Activated CD8-positive, alpha-beta memory T cell treated with anti-CD3 and anti-CD28 coated beads, Interleukin-2, amount 50 U/mL, for 24 hours (primary cell): ENCODE measurements at regions not wholly inside any gene's neighbourhood (a gene's known extent, or its start where the extent isn't known, plus 50 kb on each side); places are given as distances from the start of the nearest gene placed in this dataset.
"Not testable (repeated sequence)": the region's sequence is repeated elsewhere in the genome, so short reads cannot be mapped to it uniquely, and the experiment has no call there.

Experiments used
- DNase-seq: peaks from one replicate; pipeline ENCODE4 v3.0.0-alpha.2; 2020; ENCODE audit errors: extremely low read depth

GRCh38 chr3:135393898-135394525 is 571.5 kb upstream of the PPP2R3A start:
- DNase-seq = no peak

DNA sequence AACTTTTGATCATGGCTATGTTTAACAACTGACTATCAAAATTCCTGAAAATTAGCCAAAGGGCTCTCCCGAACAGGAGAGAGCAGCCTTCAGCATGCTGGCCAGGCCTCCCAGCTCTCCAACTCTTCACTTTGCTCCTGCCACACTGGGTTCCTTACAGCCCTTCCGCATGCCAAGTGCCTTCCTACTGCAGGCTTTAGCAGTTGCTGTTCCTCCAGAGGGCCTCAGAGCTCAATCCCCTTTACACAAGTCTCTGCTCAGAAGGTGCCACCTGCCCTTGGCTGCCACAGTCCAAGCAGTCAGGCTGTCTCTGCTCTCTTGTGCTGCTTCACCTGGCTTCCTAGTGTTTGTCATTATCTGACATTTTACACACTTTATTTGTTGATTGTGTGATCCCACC is 553.1 kb upstream of the PPP2R3A start:
- no peak for DNase-seq

- DNase-seq = no peak
Observed at GRCh38 chr3:135416182-135416581, 549.3 kb upstream of the PPP2R3A start.

GRCh38 chr3:135419155-135419554 is 546.4 kb upstream of the PPP2R3A start:
- DNase-seq = no peak

- no peak for DNase-seq
Observed at GRCh38 chr3:135426508-135426907, 539.0 kb upstream of the PPP2R3A start.

DNA sequence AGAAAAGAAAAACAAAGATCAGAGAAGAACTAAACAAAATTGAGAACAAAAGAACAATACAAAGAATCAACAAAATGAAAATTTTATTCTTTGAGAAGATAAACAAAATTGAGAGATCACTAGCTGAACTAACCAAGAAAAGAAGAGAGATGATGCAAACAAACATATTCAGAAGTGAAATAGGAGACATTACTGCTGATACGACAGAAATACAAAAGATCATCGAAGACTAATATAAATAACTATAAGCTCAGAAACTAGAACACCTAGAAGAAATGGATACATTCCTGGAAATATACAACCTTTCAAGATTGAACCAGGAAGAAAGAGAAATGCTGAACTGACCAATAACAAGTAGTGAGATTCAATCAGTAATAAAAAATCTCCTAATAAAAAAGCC is 533.1 kb upstream of the PPP2R3A start:
- no peak for DNase-seq

GRCh38 chr3:135438889-135439597 is 526.5 kb upstream of the PPP2R3A start:
- not testable (repeated sequence) for DNase-seq

DNA sequence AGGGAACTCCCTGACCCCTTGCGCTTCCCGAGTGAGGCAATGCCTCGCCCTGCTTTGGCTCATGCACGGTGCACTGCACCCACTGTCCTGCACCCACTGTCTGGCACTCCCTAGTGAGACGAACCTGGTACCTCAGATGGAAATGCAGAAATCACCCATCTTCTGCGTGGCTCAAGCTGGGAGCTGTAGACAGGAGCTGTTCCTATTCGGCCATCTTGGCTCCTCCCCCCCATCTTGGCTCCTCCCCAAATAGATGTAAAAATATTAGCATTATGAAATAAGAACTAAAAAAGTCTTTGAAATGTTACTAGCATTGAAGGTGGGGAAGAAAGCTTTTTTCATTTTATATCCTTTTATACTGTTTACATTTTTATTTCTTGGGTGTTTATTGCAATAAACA is 525.9 kb upstream of the PPP2R3A start:
- not testable (repeated sequence) for DNase-seq

DNA sequence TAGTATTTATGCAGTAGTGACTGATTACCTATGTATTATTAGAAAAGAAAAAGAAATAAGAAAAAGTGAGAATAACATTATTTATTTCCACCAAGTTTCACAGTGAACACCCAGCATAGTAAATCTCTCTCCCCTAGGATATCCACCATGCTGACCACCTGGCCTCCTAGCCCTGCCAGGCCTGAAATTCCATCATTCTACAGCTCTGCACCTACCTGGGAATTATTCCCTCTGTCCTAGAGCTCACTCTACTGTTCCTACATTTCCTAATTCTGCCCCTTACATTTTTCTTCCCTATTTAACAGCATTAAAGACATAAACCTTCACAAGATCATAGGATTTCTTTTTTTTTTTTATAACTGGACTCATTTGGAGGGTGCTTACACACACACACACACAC is 525.3 kb upstream of the PPP2R3A start:
- DNase-seq = no peak

DNA sequence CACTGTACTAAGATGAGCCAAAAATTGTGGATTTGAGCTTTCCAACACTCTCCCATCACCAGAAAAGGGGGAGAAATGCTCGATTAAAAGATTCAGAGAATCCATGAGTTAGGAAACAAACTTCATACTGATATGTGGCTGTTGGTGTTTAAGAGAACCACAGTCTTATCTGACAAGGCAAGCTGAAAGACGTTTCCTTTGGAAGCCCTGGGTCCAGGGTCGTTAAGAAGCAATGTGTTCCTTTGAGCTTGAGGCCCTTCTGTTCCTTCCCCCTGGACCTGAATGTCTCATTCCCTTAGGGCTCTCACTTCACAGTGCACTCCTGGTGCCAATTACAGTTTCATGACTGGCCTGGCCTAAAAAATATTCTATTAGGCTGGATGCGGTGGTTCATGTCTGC is 524.8 kb upstream of the PPP2R3A start:
- no peak for DNase-seq

- no peak for DNase-seq
Observed at GRCh38 chr3:135444058-135444457, 521.5 kb upstream of the PPP2R3A start.

DNA sequence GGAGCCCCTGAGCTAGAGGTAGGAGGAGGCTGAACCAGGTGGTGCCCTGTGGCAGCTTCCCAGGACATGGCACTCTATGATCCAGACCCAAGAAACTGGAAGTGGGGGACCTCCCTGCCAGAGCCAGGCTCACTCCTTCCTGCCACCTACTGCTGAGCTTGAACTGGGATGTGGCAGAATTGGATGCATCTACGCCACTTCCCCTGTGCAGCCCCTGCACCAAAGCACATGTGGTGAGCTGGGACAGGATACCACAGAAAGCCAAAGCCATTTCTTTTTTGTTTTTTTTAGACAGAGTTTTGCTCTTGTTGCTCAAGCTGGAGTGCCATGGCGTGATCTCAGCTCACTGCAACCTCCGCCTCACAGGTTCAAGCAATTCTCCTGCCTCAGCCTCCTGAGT is 518.0 kb upstream of the PPP2R3A start:
- DNase-seq = no peak

- no peak for DNase-seq
Observed at GRCh38 chr3:135448520-135448919, 517.0 kb upstream of the PPP2R3A start.

- DNase-seq = no peak
Observed at GRCh38 chr3:135449046-135449445, 516.5 kb upstream of the PPP2R3A start.

GRCh38 chr3:135451037-135451785 is 514.3 kb upstream of the PPP2R3A start:
- no peak for DNase-seq

DNA sequence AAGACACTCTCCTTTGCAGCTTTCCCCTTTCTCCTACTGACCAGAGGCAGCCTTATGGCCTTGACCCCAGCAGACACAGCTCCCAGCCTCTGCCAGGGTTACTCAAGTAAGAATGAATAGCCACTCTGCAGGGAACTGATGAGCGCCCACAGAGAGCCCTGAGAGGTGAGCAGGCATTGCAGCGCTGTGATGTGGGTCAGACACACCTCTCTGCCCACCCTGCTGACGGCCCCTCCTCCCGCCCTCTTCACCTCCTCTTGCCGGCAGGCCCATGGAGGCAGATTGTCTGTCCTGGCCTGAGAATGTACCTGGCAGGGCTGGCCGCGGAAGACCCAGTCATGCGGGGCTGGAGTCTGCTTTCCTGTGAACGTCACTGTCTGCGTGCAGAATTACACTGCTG is 512.6 kb upstream of the PPP2R3A start:
- no peak for DNase-seq

- no peak for DNase-seq
Observed at GRCh38 chr3:135453326-135453725, 512.2 kb upstream of the PPP2R3A start.

DNA sequence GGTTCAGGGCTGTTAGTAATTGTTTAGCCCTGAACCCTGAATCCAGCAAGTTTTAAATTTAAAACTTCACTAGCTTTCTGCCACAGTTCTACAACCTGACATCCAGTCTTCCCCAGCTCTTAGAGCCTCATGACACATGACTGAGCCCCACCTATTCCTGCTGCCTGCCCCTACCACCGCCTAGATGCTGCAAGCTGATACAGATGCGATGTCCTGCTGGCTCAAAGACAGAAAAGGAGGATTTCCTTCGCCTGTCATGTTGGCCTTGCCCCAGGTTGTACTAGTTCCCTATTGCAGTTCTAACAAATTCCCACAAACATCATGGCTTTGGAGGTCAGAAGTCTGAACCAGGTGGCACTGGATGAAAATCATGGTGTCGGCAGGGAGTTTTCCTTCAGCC is 510.6 kb upstream of the PPP2R3A start:
- no peak for DNase-seq

DNA sequence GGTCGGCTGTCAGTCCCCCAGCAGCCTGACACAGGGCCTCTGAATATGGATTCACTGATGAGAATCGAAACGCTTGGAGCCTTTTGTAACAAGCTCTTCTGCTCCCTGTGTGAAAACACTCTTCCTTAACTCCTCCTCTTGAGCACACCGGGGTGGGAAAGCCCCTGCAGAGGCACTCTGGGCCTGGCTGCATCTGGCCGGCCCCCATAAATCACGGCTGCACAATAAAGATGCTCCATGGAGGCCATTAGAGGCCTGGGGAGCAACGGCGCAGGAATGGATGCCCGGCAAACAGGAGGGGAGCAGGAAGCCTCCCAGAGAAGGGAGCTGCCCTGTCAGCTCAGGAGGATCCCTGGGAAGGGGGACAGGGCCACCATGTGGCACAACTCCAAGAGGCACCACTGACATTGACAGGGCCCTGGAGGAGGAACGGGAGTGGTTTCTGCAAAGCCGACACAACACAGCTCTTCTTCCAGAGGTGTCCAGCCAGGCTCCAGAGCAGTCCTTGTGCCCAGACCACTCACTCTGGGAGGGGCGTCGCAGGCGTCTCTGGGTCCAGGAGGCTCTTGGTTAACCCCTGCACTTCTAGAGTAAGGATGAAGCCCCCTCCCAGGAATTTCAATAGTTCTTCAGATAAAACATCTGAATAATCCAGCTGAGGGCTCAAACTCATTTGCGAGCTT is 509.3 kb upstream of the PPP2R3A start:
- no peak for DNase-seq

GRCh38 chr3:135458541-135459322 is 506.8 kb upstream of the PPP2R3A start:
- DNase-seq = no peak

DNA sequence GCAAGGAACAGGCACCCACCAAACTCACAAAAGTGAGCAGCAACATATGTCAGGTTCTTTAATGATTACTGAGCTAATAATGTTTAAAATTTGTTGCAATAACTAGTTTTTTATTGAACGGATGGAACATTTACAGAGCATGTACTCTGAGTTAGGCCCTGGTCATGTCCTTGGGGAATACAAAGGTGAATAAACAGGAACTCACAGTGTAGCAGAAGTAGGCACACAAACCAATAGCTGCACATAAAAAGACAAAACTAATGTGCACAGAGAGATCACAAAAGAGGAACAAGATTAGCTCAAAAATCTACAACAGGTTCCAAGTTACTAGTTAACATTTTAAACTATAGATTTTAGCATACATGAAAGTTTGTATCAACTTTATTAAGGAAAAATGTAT is 505.3 kb upstream of the PPP2R3A start:
- no peak for DNase-seq

GRCh38 chr3:135471911-135472310 is 493.6 kb upstream of the PPP2R3A start:
- no peak for DNase-seq
